WTC11 (cell line): ENCODE measurements at regions not wholly inside any gene's neighbourhood (a gene's known extent, or its start where the extent isn't known, plus 50 kb on each side); places are given as distances from the start of the nearest gene placed in this dataset.

Experiments used
- ATAC-seq: fragments of 200-7000 bp; cut with Tn5 transposase; 2 replicates; pipeline ENCODE4 v1.10.0; 2021; ENCODE audit warnings: mild to moderate bottlenecking, moderate library complexity
- CTCF ChIA-PET: fragments of 300-600 bp; sonication (Branson Sonifier 250); formaldehyde crosslinking; loops from one replicate; lab custom pipeline; 2021; ENCODE audit warnings: antibody characterized with exemption; lab: Charles Lee
- POLR2A ChIA-PET: fragments of 350-600 bp; sonication (Branson Sonifier 250); formaldehyde crosslinking; loops from one replicate; lab custom pipeline; 2021; ENCODE audit warnings: antibody characterized with exemption; lab: Charles Lee
- DNase-seq: peaks from one replicate; pipeline ENCODE4 v3.0.0; 2021; ENCODE audit warnings: low spot score
- H3K27ac Mint-ChIP-seq: 2 replicates; pipeline ENCODE4 v1.8.0; 2021; ENCODE audit warnings: mixed read lengths
- H3K27me3 Mint-ChIP-seq: 2 replicates; pipeline ENCODE4 v1.8.0; 2021; ENCODE audit warnings: low read depth, mild to moderate bottlenecking, moderate library complexity, mixed read lengths
- H3K36me3 Mint-ChIP-seq: 2 replicates; pipeline ENCODE4 v1.8.0; 2021; ENCODE audit warnings: mixed read lengths
- H3K4me1 Mint-ChIP-seq: 2 replicates; pipeline ENCODE4 v1.8.0; 2022; ENCODE audit warnings: mixed read lengths
- H3K4me3 Mint-ChIP-seq: 2 replicates; pipeline ENCODE4 v1.8.0; 2021; ENCODE audit warnings: mild to moderate bottlenecking, moderate library complexity, mixed read lengths
- H3K9me3 Mint-ChIP-seq: 2 replicates; pipeline ENCODE4 v1.8.0; 2021; ENCODE audit warnings: mixed read lengths
- AFF4 ChIP-seq: sonication (generic); formaldehyde crosslinking; IDR thresholded peaks from 2 replicates; pipeline ENCODE4 v1.8.1; 2023; ENCODE audit warnings: mild to moderate bottlenecking, missing genetic modification reagents, borderline replicate concordance
- ATF6 ChIP-seq: sonication (generic); formaldehyde crosslinking; IDR thresholded peaks from 2 replicates; pipeline ENCODE4 v1.8.1; 2023; ENCODE audit warnings: mild to moderate bottlenecking, missing genetic modification reagents
- CBFB ChIP-seq: sonication (generic); formaldehyde crosslinking; IDR thresholded peaks from 2 replicates; pipeline ENCODE4 v1.8.1; 2022; ENCODE audit warnings: mild to moderate bottlenecking, low read depth, missing genetic modification reagents
- IRF1 ChIP-seq: sonication (generic); formaldehyde crosslinking; IDR thresholded peaks from 2 replicates; pipeline ENCODE4 v1.8.0; 2023; ENCODE audit warnings: missing genetic modification reagents
- NR3C1 ChIP-seq: sonication (generic); formaldehyde crosslinking; conservative IDR thresholded peaks from 2 replicates; pipeline ENCODE4 v1.8.1; 2023; ENCODE audit warnings: low read depth, mild to moderate bottlenecking, missing genetic modification reagents
- OVOL2 ChIP-seq: fragments of 250-450 bp; sonication (Bioruptor Pico); IDR thresholded peaks from 2 replicates; pipeline ENCODE4 v1.9.0; 2021; ENCODE audit warnings: mild to moderate bottlenecking, borderline replicate concordance
- PRRX2 ChIP-seq: fragments of 250-450 bp; sonication (Bioruptor Pico); IDR thresholded peaks from 2 replicates; pipeline ENCODE4 v1.8.0; 2021; ENCODE audit warnings: mild to moderate bottlenecking
- RELA ChIP-seq: sonication (generic); formaldehyde crosslinking; IDR thresholded peaks from 2 replicates; pipeline ENCODE4 v1.8.1; 2022; ENCODE audit warnings: missing genetic modification reagents, mild to moderate bottlenecking, borderline replicate concordance
- TP53 ChIP-seq: sonication (generic); formaldehyde crosslinking; IDR thresholded peaks from 2 replicates; pipeline ENCODE4 v1.8.1; 2023; ENCODE audit warnings: mild to moderate bottlenecking, missing genetic modification reagents
- ZBTB21 ChIP-seq: sonication (generic); formaldehyde crosslinking; IDR thresholded peaks from 2 replicates; pipeline ENCODE4 v1.8.1; 2023; ENCODE audit warnings: mild to moderate bottlenecking, missing genetic modification reagents, borderline replicate concordance
- ZNF138 ChIP-seq: sonication (generic); formaldehyde crosslinking; conservative IDR thresholded peaks from 2 replicates; pipeline ENCODE4 v1.8.1; 2022; ENCODE audit warnings: mild to moderate bottlenecking, moderate library complexity, missing genetic modification reagents

- TF ChIP-seq CBFB (CRISPR knock-in tag) (no peak), PRRX2 (no peak), IRF1 (no peak)
Measured at GRCh38 chr10:126804396-126804795, 100.8 kb upstream of the DOCK1 start (continued).

GRCh38 chr10:126806498-126806897, 98.7 kb upstream of the DOCK1 start:
- POLR2A ChIA-PET, result no interaction called here

GRCh38 chr10:126806991-126807702, 98.1 kb upstream of the DOCK1 start:
- H3K27me3 Mint-ChIP-seq, result no peaks in the 10 kb centered on the region
- peaks cover 18% of the 10 kb centered on the region for H3K9me3 Mint-ChIP-seq
- peaks cover 10% of the 10 kb centered on the region for H3K36me3 Mint-ChIP-seq
- no peaks in the 10 kb centered on the region for H3K4me1 Mint-ChIP-seq
- POLR2A ChIA-PET, result no interaction called here
- no peak overlapping the region for H3K4me3 Mint-ChIP-seq
- DNase-seq (no peak), ATAC-seq (no peak)
- H3K27ac Mint-ChIP-seq, result no peak overlapping the region
- CTCF ChIA-PET, result no interaction called here
- no peak for TF ChIP-seq RELA (CRISPR knock-in tag)
- no peak for TF ChIP-seq ZBTB21 (CRISPR knock-in tag)

More at GRCh38 chr10:126806498-126806897, 98.7 kb upstream of the DOCK1 start:
- CTCF ChIA-PET, result no interaction called here
- Mint-ChIP-seq H3K27me3 (no peaks in the 10 kb centered on the region), H3K9me3 (peaks cover 14% of the 10 kb centered on the region), H3K4me3 (no peak overlapping the region), H3K4me1 (no peaks in the 10 kb centered on the region), H3K36me3 (peaks cover 10% of the 10 kb centered on the region), H3K27ac (no peak overlapping the region)
- no peak for DNase-seq
- TF ChIP-seq TP53 (CRISPR knock-in tag) (no peak), OVOL2 (CRISPR knock-in tag) (no peak), ZNF138 (no peak)
- no peak for ATAC-seq

- H3K36me3 Mint-ChIP-seq, result peaks cover 10% of the 10 kb centered on the region
- H3K4me1 Mint-ChIP-seq, result no peaks in the 10 kb centered on the region
- CTCF ChIA-PET, result no interaction called here
Measured at GRCh38 chr10:126808103-126808502, 97.1 kb upstream of the DOCK1 start.

More at GRCh38 chr10:126808103-126808502, 97.1 kb upstream of the DOCK1 start:
- TF ChIP-seq AFF4 (CRISPR knock-in tag) (no peak), NR3C1 (CRISPR knock-in tag) (no peak), ATF6 (CRISPR knock-in tag) (no peak)
- no peak overlapping the region for H3K27ac Mint-ChIP-seq
- H3K4me3 Mint-ChIP-seq, result no peak overlapping the region
- ATAC-seq, result no peak
- peaks cover 18% of the 10 kb centered on the region for H3K9me3 Mint-ChIP-seq
- POLR2A ChIA-PET, result no interaction called here
- DNase-seq, result no peak
- H3K27me3 Mint-ChIP-seq, result no peaks in the 10 kb centered on the region
